ENCODE measurements at regions not wholly inside any gene's neighbourhood (a gene's known extent, or its start where the extent isn't known, plus 50 kb on each side); places are given as distances from the start of the nearest gene placed in this dataset.

GRCh38 chr20:20992686-20993360 lies 113.3 kb downstream of the LINC00237 start:
- no peak for DNase-seq

GRCh38 chr20:20992277-20992676 lies 113.9 kb downstream of the LINC00237 start:
- DNase-seq, result no peak

- no peak for DNase-seq
Measured at GRCh38 chr20:20989081-20989480, 117.1 kb downstream of the LINC00237 start.

GRCh38 chr20:20979934-20980333 lies 126.2 kb downstream of the LINC00237 start:
- no peak for DNase-seq

GRCh38 chr20:20977786-20978185 lies 128.4 kb downstream of the LINC00237 start:
- DNase-seq, result no peak

GRCh38 chr20:20972490-20972889 lies 133.7 kb downstream of the LINC00237 start:
- DNase-seq, result no peak

- DNase-seq, result no peak
Measured at GRCh38 chr20:20971810-20972209, 134.3 kb downstream of the LINC00237 start.

GRCh38 chr20:20970841-20971240 lies 135.3 kb downstream of the LINC00237 start:
- no peak for DNase-seq

GRCh38 chr20:20969701-20970280 lies 136.4 kb downstream of the LINC00237 start:
- DNase-seq, result no peak

- no peak for DNase-seq
Measured at GRCh38 chr20:20967564-20968184, 138.5 kb downstream of the LINC00237 start.

- DNase-seq, result no peak
Measured at GRCh38 chr20:20966171-20966570, 140.0 kb downstream of the LINC00237 start.

GRCh38 chr20:20959031-20959755 lies 147.0 kb downstream of the LINC00237 start:
- DNase-seq, result no peak

- DNase-seq, result no peak
Measured at GRCh38 chr20:20956513-20956931, 149.6 kb downstream of the LINC00237 start.

GRCh38 chr20:20955892-20956291 lies 150.3 kb downstream of the LINC00237 start:
- no peak for DNase-seq

- no peak for DNase-seq
Measured at GRCh38 chr20:20953738-20954618, 152.2 kb downstream of the LINC00237 start.

GRCh38 chr20:20950620-20951019 lies 155.5 kb downstream of the LINC00237 start:
- DNase-seq, result no peak

- DNase-seq, result no peak
Measured at GRCh38 chr20:20946122-20946759, 159.9 kb downstream of the LINC00237 start.

GRCh38 chr20:20941468-20941889 lies 164.7 kb downstream of the LINC00237 start:
- DNase-seq, result no peak

GRCh38 chr20:20939006-20939405 lies 167.2 kb downstream of the LINC00237 start:
- no peak for DNase-seq

GRCh38 chr20:20938599-20938998 lies 167.6 kb downstream of the LINC00237 start:
- DNase-seq, result no peak

GRCh38 chr20:20938131-20938530 lies 168.0 kb downstream of the LINC00237 start:
- no peak for DNase-seq
